Neural progenitor cell (in vitro differentiated cells): ENCODE measurements at regions not wholly inside any gene's neighbourhood (a gene's known extent, or its start where the extent isn't known, plus 50 kb on each side); places are given as distances from the start of the nearest gene placed in this dataset.

Source experiments
- CTCF ChIP-seq: fragments of 200-600 bp; sonication (generic); IDR thresholded peaks from 2 replicates; pipeline ENCODE4 v1.5.1; 2017; ENCODE audit warnings: antibody characterized with exemption, mild to moderate bottlenecking
- EZH2 ChIP-seq: fragments of 200-600 bp; sonication (generic); IDR thresholded peaks from 2 replicates; pipeline ENCODE4 v1.6.1; 2017; ENCODE audit warnings: antibody characterized with exemption, mild to moderate bottlenecking, moderate library complexity

- TF ChIP-seq CTCF, result no peak
- TF ChIP-seq EZH2, result no peak
Observed at GRCh38 chr5:34552686-34553085, 103.4 kb upstream of the RAI14 start.
